HG03442 (cell line): ENCODE measurements at regions not wholly inside any gene's neighbourhood (a gene's known extent, or its start where the extent isn't known, plus 50 kb on each side); places are given as distances from the start of the nearest gene placed in this dataset.
A peak's percentile ranks its signal among the peaks of the same experiment; 100 is the strongest.
"Not testable (repeated sequence)": the region's sequence is repeated elsewhere in the genome, so short reads cannot be mapped to it uniquely, and the experiment has no call there.

Source experiments
- ATAC-seq: cut with Tn5 transposase; IDR thresholded peaks from one replicate; pipeline ENCODE4 v1.9.1; 2021; ENCODE audit warnings: mild to moderate bottlenecking, moderate library complexity; ENCODE audit not compliant: unreplicated experiment

DNA sequence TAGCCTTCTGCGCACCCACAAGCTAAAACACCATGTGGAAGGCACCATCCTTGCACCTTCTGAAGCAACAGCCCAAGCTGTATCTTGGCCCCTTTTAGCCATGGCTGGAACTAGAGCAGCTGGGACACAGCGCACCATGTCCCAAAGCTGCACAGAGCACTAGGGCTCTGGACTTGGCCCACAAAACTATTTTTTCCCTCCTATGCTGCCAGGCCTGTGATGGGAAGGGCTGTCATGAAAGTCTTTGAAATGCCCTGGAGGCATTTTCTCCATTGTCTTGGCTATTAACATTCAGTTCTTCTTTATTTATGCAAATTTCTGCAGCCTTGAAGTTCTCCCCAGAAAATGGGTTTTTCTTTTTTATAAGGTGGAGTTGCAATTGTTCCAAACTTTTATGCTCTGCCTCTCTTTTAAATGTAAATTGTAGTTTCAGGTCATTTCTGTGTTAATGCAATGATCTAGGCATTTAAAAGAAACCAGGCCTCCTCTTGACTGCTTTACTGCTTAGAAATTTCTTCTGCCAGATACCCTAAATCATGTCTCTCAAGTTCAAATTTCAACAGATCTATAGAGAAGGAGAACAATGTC, 996.3 kb downstream of the TAF11L14 start:
- ATAC-seq: no peak

DNA sequence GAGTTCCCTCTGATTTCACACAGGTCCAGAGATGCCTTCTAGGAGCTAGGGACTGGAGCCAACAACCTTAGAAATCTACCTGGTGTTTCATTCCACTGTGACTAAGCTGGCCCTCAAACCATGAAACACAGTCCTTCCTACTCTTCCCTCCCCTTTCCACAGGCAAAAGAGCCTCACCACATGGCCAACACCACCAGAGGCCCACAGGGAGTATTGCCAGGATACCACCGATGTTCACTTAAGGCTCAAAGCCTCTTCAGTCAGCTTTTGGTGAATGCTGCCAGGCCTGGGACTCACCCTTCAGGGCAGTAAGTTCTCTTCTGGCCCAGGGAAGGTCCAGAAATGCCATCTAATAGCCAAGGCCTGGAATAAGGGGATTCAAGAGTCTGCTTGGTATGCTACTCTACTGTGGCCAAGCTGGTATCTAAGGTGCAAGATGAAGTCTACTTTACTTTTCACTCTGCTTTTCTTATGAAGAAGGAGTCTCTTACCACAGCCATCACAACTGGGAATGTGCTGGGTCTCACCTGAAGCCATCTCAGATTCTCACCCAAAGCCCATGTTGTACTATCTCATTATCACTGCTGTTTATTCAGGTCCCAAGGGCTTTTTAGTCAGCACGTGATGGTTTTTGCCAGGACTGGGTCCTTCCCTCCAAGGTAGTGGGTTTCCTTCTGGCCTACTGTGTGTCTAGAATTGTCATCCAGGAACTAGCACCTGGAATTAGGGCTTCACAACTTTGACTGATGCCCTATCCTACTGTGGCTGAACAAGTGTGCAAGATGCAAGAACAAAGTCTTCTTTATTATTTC, 1018.4 kb downstream of the TAF11L14 start:
- ATAC-seq: no peak

DNA sequence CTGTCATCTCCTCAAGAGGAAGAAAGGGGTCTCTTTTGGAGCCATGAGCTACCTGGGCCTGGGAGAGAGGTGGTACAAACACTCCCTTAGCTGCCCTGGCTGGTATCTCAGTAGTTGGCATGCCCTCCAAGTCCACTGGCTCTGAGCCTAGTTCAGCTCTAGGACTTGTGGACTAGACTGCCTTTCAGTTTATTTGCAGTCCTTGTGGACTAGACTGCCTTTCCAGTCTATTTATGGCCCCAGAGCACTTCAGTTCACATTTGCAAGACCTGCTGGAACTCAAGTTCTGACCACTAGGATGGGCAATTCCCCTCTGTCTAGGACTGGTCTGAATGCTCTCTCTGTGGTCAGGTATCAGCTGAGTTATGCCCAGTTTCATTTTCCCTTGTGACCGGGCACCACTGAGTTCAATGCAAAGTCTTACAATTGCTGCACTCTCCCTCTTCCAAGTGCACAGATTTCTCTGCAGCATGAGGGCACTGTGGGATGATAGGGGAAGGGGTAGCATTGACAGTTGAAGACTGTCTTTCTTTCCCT, 1019.0 kb downstream of the TAF11L14 start:
- ATAC-seq: peak; percentile 87

DNA sequence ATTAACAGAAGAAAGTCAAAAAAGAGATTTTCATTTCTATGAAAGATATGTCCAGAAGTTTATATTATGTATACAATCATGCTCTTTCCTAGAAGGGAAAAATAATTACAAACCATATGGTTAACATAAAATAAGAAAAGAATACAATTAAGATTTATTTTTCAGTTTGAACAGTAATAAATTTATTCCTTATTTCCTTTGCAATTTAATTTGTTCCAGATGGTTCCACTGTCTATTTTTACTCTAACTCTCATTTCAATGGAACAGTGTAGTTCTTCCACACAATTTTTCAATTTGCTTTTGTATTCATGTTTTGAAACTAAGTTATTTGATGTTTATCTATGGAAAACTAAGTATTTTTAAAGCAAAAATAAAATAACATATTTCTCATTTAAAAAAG, 1026.3 kb downstream of the TAF11L14 start:
- ATAC-seq: no peak

DNA sequence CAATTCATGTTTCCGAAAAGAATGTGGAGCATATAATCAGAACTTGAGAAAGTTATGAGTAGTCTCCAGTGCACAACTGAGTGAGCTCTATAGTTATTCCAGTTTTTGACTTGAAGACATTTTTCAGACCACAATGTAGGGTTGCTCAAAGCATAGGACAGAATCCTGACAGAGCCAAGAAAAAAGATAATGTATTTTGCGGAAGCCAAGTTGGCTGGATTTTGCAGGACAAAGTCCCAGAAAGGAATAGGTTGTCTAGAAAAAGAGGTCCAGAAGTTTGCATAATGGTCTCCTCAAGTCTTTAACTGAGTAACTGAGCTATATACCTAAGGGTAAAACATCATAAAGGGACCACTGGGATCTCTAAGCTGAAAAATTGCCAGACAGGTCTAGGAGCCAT, 1028.0 kb downstream of the TAF11L14 start:
- no peak for ATAC-seq

DNA sequence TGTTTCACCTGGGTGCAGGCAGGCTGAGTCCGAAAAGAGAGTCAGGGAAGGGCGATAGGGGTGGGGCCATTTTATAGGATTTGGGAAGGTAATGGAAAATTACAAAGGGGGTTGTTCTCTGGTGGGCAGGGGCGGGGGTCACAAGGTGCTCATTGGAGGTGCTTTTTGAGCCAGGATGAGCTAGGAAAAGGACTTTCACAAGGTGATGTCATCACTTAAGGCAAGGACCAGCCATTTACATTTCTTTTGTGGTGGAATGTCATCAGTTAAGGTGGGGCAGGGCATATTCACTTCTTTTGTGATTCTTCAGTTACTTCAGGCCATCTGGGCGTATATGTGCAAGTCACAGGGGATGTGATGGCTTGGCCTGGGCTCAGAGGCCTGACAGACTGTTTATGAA, 1040.0 kb downstream of the TAF11L14 start:
- ATAC-seq: not testable (repeated sequence)

DNA sequence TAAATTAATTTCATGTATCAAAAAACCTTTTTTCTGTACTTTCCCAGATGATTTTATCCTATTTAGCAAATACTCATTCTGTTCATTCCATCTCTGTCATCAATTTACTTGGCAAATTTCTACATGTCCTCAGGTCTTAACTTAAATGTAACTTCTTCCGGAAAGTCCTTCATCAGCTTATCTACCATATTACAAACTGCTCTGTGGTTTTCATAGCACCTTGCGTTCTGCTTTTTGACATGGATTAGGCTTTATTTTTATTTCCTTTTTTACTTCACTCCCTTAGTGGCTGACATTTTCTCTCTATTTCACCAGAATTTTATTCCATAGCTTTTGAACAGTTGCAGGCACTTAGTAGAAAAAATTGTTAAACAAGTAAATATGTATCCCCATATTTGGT, 1040.8 kb downstream of the TAF11L14 start:
- no peak for ATAC-seq

DNA sequence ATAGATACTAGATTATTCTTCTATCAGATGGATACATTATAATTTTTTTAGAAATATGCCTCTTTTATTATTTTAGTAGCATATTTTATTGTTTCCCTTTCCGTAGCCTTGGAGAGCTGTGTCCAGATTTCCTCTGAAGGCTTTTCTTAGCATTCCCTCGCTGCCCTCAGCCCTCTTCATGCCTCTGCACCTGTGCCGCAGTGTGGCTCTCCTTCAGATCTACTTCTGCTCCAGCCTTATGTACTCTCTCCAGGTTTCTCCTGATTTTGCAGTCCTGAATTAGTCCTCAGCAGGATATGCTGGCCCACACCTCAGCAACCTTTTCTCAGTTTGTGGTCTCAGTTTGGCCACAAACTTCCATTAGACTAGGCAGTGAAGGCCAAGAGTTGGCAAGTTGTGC, 1052.0 kb downstream of the TAF11L14 start:
- ATAC-seq: no peak

DNA sequence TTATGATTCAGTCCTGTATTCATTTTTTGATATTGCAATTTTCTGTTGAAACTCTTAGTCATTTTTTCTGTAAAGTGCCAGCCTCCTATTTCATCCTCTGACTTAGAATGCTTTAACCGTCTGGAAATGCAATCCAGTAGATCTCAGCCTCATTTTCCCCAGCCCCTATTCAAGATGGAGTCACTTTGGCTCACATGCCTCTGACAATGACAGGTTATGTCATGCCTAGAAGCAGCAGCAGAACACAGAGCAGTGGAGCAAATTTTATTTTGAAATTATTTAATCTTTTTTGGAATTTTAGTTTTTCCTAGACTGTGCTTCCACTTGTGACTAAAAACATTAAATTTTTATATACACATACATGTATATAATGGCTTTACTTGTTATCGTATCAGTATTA, 1053.2 kb downstream of the TAF11L14 start:
- ATAC-seq: no peak

DNA sequence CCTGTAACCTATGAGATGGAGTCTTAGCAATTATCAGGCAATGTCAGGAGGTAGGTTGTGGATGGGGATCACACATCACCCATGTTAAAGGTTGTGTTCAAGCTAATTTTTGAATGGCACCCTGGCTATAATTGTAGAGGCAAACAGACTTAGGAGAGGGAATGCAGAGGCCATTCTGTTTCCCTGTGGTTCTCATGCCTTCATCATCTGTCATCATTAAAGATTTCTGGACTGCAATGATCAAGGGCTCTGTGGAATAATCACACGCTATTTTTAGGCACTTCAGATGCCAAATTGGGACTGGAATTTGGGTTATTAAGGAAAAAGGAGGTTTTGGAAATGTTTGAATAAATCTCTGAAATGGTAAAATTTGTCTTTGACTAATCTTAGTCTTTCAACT, 1065.4 kb downstream of the TAF11L14 start:
- no peak for ATAC-seq

DNA sequence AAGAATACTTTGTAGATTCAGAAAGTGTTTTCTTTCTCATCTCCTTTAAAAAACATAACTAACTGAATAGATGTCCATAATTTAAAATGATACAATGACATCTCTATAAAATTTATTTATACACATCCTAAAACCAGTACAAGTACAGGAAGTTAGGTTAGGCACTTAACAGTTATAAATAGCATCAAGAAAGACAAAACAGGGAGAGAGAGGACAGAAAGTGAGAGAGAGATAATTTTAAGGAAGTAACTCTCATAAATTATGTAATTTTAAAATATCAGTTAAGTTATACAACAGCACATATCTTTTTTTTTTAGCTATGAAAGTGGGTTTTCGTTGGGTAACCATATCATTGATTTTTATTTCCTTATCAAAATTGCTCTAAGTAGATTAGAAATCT, 1068.6 kb downstream of the TAF11L14 start:
- ATAC-seq: no peak

DNA sequence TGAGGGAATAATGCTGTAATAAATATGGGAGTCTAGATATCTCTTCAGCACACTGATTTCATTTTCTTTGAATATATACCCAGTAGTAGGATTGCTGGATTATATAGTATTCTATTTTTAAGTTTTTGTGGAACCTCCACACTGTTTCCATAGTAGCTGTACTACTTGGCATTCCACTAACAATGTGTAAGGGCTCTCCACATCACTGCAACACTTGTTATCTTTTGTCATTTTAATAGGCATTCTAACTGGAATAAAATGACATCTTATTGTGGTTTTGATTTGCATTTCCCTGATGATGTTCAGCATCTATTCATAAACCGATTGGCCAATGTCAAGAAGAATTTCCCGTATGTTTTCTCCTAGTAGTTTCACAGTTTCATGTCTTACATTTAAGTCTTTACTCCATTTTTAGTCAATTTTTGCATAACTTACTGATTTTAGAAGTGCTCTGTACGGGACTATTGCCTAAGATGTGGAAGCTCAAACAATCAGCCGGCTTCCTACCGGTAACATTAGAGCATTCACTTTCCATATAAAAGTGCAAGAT, 1078.8 kb downstream of the TAF11L14 start:
- ATAC-seq: no peak

DNA sequence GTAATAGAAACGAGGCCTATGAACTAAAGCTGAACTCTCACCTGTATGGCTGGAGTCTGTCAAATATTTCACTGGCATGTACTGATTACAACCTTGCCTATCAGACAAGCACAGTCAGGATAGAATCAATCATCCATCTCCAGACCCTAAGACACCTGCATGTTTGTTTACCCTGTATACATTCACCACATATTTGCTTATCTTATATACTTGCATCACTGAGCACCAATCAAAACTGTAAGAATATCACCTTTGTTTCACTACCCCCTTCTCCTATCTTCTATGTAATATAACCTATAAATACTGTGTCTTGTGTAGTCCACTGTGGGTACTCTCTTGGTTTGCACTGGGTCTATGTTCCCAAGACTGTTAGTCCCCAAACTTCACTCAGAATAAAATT, 1085.7 kb downstream of the TAF11L14 start:
- no peak for ATAC-seq

DNA sequence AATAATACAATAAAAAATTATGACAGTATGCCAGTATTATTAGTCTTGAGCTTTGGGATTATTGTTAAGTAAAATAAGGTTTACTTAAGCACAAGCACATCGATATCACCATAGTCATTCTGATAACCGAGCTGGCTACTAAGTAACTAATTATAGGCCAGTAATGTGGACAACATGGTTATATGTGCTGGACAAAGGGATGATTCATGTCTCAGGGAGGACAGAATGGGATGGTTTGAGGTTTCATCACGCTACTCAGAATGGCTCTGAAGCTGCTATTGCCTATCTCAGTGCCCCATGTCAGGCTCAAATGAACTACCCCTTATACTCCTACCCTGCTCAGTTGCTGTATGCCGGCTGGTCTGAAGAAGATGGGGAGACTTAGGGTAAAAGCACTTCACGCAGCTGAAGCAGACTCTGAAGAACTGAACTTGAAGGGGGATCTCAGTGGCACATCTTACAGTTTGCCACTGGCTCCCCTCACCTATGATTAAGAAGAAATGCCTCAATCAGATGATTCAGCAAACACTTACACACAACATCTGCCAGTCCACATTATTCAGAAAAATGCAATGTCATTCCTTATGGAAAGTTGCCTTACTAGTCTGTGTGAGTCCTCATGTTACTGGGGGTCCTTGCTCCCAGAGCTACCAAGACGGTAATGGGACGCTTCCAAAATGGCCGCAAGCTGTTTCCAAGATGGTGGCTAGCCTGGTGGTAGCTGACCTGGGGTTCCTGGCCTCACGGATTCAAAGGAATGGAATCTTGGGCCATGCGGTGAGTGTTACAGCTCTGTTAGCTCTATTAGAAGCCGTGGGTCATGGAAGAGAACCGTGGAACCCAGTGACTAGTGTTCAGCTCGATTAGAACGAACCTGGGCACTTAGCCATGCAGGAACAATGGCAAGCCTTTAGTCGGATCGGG, 1098.6 kb downstream of the TAF11L14 start:
- no peak for ATAC-seq

DNA sequence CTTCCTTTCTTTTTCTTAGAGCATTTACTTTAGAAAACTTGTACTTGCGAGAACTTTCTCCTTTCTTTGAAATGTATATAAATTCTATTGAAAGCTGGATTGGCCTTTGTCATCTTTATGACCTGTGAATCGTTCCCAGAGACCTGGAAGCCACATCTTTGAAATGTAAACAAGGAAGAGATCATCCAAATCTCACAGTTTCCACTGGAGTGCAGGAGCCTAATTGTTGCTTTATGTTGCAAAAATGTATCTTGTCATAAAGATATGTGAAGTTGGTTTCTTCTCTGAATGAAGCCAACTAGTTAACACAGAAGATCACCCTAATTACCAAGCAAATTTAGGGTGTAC, 1101.8 kb downstream of the TAF11L14 start:
- no peak for ATAC-seq

DNA sequence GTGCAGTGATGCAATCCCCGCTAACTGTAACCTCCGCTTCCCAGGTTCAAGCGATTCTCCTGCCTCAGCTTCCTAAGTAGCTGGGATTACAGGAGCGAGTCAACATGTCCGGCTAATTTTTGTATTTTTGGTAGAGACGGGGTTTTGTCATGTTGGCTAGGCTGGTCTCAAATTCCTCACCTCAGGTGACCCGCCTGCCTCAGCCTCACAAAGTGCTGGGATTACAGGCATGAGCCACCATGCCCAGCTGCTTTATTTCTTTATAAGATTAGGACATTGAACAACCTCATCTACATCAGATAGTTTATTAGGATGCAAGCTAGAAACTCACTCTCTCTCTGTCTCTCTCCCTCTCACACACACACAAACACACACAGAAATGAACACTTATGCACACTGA, 1102.5 kb downstream of the TAF11L14 start:
- not testable (repeated sequence) for ATAC-seq

DNA sequence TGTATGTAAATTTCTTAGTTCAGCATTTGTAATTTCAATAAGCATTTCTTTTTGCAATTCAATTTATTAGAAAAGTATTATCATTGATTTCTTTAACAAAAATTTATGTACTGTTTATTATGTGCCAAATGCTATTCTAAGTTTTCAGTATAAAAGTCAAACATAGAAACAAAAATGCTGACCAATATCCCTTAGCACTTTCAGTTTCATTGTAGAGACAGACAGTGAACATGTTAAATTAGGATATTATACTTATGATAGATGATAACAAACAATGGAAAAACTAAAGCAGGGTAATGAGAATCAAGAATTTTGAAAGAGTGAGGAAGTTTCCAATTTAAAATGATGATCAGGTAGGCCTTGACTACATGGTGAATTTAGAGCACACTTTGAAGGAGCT, 1106.0 kb downstream of the TAF11L14 start:
- ATAC-seq: no peak

DNA sequence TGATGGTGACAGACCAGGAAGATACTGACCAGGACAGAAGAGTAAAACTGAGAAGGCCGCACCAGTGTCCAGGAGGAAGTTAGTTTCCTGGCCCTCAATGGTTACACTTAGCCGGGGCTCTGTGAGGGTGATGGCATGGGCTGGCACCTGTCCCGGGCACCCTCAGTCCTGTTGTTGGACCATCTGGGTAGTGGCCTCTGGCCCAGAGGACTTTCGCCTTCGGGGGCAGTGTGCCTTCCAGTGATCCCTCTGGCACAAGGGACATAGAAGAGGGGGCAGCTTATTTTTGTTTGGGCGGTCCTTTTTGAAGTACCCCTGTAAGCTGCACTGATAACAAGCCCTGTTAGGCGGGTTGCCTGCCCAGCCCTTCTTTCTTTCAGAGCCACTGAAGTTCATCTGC, 1108.6 kb downstream of the TAF11L14 start:
- no peak for ATAC-seq

DNA sequence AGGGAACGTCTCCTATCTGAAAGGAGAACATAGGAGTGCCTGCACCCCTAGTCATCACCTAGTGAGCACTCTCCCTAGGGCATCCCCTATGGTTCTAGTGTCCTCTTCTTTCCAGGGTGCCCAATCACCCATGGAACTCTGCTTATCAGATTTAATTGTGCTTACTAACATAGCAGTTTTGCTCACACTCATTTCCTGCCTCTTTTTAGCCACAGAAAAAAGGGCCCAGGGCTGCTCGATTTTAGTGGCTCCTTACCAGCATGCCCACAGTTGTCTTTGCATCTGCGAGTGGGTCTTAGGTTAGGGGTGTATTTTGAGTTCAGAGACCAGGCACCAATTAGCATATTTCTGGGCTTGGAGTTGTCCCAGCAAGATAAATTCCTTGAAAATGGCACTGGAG, 1110.2 kb downstream of the TAF11L14 start:
- no peak for ATAC-seq

DNA sequence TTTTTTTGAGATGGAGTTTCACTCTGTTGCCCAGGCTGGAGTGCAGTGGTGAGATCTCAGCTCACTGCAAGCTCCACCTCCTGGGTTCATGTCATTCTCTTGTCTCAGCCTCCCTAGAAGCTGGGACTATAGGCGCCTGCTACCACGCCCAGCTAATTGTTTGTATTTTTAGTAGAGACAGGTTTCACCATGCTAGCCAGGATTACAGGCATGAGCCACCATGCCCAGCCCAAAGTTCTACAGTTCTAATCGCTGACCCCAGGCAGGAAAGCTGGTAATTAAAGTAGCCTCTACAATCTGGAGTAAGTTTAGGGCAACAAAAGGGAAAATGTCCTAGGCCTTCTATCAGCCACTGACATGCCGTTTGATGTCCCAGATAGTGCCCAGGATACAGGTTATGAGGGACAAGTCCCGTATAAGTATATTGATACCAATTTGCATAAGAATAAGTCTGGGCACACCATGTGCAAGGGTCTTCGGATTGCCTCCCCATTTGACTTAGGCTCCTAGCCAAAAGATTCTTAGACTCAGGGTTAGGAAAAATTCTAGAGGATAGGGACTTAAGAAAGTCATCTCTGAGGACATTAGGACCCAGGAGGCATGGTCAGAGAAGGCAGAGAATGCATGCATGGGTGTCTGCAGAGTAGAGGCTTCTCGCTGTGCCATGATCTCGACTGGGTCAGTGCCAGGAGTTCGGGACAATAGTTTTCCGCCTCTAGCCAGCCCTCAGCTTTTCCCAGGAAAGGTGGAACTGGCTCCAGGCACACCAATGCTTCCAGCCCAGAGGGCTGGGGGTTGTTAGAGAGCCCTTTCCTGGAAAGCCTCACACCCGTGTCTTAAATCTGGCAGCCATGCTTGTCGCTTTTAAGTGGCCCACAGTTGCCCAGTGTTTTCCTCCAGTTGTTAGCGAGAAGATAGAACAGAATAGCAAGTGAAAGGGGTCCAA, 1111.1 kb downstream of the TAF11L14 start:
- peak; percentile 31 for ATAC-seq
